Calu3 (cell line): ENCODE measurements at regions not wholly inside any gene's neighbourhood (a gene's known extent, or its start where the extent isn't known, plus 50 kb on each side); places are given as distances from the start of the nearest gene placed in this dataset.

Experiments
- BruUV-seq: library from RNA; stranded (reverse); fragments of 400-500 nt; replicated peaks from 2 replicates; lab custom pipeline; 2021; lab: Mats Ljungman, UMichigan
- CTCF ChIA-PET: fragments of 300-600 bp; sonication (Branson Sonifier 250); formaldehyde crosslinking; loops from one replicate; lab custom pipeline; 2022; ENCODE audit warnings: antibody characterized with exemption; lab: Charles Lee
- DNase-seq: peaks from one replicate; pipeline ENCODE4 v3.0.0; 2022
- H3K27ac Mint-ChIP-seq: one replicate; pipeline ENCODE4 v1.8.0; 2022; ENCODE audit warnings: mixed read lengths; ENCODE audit not compliant: unreplicated experiment
- H3K27me3 Mint-ChIP-seq: one replicate; pipeline ENCODE4 v1.8.0; 2022; ENCODE audit warnings: mixed read lengths; ENCODE audit not compliant: unreplicated experiment
- H3K36me3 Mint-ChIP-seq: one replicate; pipeline ENCODE4 v1.8.0; 2022; ENCODE audit warnings: mild to moderate bottlenecking, moderate library complexity, mixed read lengths; ENCODE audit not compliant: insufficient read depth, unreplicated experiment
- H3K4me1 Mint-ChIP-seq: one replicate; pipeline ENCODE4 v1.8.0; 2022; ENCODE audit warnings: mild to moderate bottlenecking, low read depth, mixed read lengths; ENCODE audit not compliant: unreplicated experiment
- H3K4me3 Mint-ChIP-seq: one replicate; pipeline ENCODE4 v1.8.0; 2022; ENCODE audit warnings: mild to moderate bottlenecking, low read depth, moderate library complexity, mixed read lengths; ENCODE audit not compliant: unreplicated experiment
- H3K9me3 Mint-ChIP-seq: one replicate; pipeline ENCODE4 v1.8.0; 2022; ENCODE audit warnings: low read depth, mixed read lengths; ENCODE audit not compliant: unreplicated experiment
- CTCF ChIP-seq: fragments of 200-600 bp; IDR thresholded peaks from one replicate; pipeline ENCODE4 v1.8.0; 2022; ENCODE audit warnings: antibody characterized with exemption; ENCODE audit not compliant: unreplicated experiment
- intact Hi-C: fragments of 100-400 bp; cut with micrococcal nuclease; formaldehyde crosslinking; loops from one replicate; pipeline ENCODE4 v1.10.0; 2022; ENCODE audit not compliant: unreplicated experiment

- DNase-seq, result no peak
- no peaks in the 10 kb centered on the region for H3K4me1 Mint-ChIP-seq
- no peaks in the 10 kb centered on the region for H3K9me3 Mint-ChIP-seq
- no peak for TF ChIP-seq CTCF
- no peak overlapping the region for H3K27ac Mint-ChIP-seq
- CTCF ChIA-PET, result no interaction called here
- no peak overlapping the region for H3K4me3 Mint-ChIP-seq
- peaks cover 11% of the 10 kb centered on the region for H3K27me3 Mint-ChIP-seq
- intact Hi-C loops, result no loop called here
- H3K36me3 Mint-ChIP-seq, result no peaks in the 10 kb centered on the region
- no TSS peak for BruUV-seq
These were observed 375.9 kb downstream of the TNS1 start for GRCh38 chr2:217626926-217627325.

DNA sequence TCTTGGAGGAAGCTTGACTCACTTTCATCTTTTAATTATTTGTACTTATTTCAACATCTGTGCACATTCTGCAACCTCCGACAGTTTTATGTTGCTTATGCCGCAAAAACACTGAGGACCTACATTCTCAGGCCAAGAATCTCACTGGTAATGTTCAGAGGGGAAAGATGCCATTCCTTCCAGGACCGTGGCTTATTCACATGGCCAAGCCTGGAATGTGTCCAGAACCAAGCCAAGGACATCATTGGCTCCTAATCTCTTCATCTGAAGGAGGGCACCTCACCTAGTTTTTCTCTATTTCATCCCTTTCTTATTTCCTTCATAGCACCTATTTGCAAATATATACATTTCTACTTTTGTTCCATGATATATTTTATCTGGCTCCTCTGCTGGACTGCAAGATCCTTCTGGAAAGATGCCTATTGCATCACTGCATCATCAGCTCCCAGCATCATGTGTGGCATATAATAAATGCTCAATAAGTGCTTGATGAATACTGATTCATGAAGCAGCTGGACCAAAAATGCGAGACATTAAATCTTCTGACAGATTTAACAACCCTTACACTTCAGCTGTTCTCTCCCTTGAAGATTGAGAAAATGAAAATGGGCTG lies 377.1 kb downstream of the TNS1 start:
- CTCF ChIA-PET, result no interaction called here
- H3K27me3 Mint-ChIP-seq, result peaks cover 2% of the 10 kb centered on the region
- no peak overlapping the region for H3K27ac Mint-ChIP-seq
- H3K36me3 Mint-ChIP-seq, result no peaks in the 10 kb centered on the region
- no peak for DNase-seq
- TF ChIP-seq CTCF, result no peak
- H3K4me1 Mint-ChIP-seq, result no peaks in the 10 kb centered on the region
- no peak overlapping the region for H3K4me3 Mint-ChIP-seq
- intact Hi-C loops, result no loop called here
- BruUV-seq, result no TSS peak
- no peaks in the 10 kb centered on the region for H3K9me3 Mint-ChIP-seq

DNA sequence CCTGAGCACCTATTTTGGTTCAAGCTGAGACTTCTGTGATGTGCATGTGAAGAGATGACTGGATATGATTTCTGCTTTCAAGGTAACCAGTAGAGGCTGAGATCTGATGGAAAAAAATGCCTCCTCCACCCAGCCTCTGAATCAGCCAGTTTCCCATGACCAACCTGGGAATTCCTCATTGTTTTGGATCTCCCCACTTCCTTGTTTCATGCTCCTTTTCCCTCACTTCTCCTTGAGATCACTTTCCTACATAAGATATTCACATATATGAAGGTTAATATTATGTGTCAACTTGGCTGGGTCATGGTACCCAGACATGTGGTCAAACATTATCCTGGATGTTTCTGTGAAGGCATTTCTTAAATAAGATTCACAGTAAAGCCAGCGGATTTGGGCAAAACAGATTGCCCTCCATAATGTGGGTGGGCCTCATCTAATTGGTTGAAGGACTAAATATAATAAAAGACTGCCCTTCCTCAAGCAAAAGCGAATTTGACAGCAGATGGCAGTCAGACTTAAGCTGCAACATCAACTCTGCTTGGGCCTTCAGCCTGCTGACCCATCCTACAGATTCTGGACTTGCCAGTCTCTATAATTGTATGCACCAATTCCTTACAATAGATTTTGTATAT lies 379.4 kb downstream of the TNS1 start:
- Mint-ChIP-seq H3K27me3 (no peaks in the 10 kb centered on the region), H3K36me3 (no peaks in the 10 kb centered on the region), H3K4me1 (no peaks in the 10 kb centered on the region), H3K4me3 (no peak overlapping the region), H3K9me3 (no peaks in the 10 kb centered on the region), H3K27ac (no peak overlapping the region)
- intact Hi-C loops, result no loop called here
- no peak for TF ChIP-seq CTCF
- no peak for DNase-seq
- no TSS peak for BruUV-seq
- CTCF ChIA-PET, result no interaction called here

DNA sequence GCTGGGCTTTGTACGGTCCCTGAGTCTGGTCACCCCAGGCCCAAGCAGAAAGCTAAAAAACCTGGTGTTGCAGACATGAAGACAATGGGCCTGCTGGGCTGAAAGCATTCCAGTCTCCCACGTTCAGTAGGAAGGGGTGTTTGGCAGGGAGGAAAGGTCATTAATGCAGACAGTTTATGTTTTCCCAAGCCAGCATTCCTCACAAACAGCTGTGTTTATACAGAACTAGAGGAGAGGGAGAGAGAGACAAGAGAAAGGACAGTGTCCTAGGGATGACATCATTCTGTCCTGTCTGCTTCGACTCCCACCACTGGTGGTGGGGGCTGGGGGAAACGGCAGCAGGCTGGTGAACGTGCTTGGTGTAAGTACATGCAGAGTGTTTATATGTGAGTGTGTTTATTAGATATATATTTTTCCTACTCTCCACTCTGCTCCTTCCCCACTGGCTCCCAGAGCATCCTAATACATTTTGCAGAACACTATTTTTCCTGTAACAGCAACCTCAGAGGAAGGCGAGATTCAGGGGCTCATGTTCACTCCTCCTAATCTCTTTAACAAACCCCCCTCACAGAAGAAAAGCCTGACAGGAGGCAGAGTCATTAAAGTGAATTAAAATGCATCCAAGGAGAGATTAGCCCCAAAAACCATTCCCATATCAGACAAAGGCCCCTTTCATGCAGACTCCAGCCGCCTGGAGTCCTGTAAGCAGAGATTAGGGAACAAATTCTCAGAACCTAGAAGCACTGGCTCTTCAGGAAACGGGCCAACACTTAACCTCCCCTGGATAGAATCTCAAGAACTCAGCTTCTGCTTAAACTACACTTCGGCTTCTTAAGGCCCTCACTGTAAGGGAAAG lies 380.4 kb downstream of the TNS1 start:
- no peaks in the 10 kb centered on the region for H3K27me3 Mint-ChIP-seq
- H3K9me3 Mint-ChIP-seq, result no peaks in the 10 kb centered on the region
- H3K4me1 Mint-ChIP-seq, result no peaks in the 10 kb centered on the region
- CTCF ChIA-PET, result no interaction called here
- H3K4me3 Mint-ChIP-seq, result no peak overlapping the region
- no peak overlapping the region for H3K27ac Mint-ChIP-seq
- no TSS peak for BruUV-seq
- H3K36me3 Mint-ChIP-seq, result no peaks in the 10 kb centered on the region
- no peak for DNase-seq
- no peak for TF ChIP-seq CTCF
- intact Hi-C loops, result no loop called here
